IMR-90 (cell line): ENCODE measurements at regions not wholly inside any gene's neighbourhood (a gene's known extent, or its start where the extent isn't known, plus 50 kb on each side); places are given as distances from the start of the nearest gene placed in this dataset.

Experiments used
- ATAC-seq: fragments of 200-7000 bp; cut with Tn5 transposase; 2 replicates; pipeline ENCODE4 v1.9.1; 2020; ENCODE audit warnings: low read depth, mild to moderate bottlenecking, moderate library complexity
- BruUV-seq: library from RNA; stranded (reverse); fragments of 400-500 nt; replicated peaks from 2 replicates; lab custom pipeline; 2021; lab: Mats Ljungman, UMichigan
- CTCF ChIA-PET: fragments of 300-600 bp; formaldehyde crosslinking; extraction: SDS; loops from one replicate; lab custom pipeline; 2021; ENCODE audit warnings: antibody characterized with exemption; lab: Yijun Ruan, JAX
- POLR2A ChIA-PET: fragments of 300-600 bp; sonication (Branson Sonifier 250); formaldehyde crosslinking; loops from one replicate; lab custom pipeline; 2022; ENCODE audit warnings: antibody characterized with exemption; ENCODE audit not compliant: unreplicated experiment; lab: Charles Lee
- DNase-seq: peaks from one replicate; pipeline ENCODE4 v3.0.0; 2013
- H2AFZ ChIP-seq: replicated peaks from 2 replicates; pipeline ENCODE3; 2013; ENCODE audit warnings: low read length, mild to moderate bottlenecking; ENCODE audit not compliant: poor library complexity
- H2AK5ac ChIP-seq: 2 replicates; pipeline ENCODE4 v1.6.1; 2013; ENCODE audit warnings: low read depth, low read length, inconsistent platforms
- H2AK9ac ChIP-seq: replicated peaks from 2 replicates; pipeline ENCODE3; 2013; ENCODE audit warnings: mild to moderate bottlenecking, low read depth, low read length, moderate library complexity; ENCODE audit not compliant: poor library complexity
- H2BK120ac ChIP-seq: 2 replicates; pipeline ENCODE4 v1.6.1; 2013; ENCODE audit warnings: low read depth, low read length, inconsistent platforms
- H2BK15ac ChIP-seq: 3 replicates; pipeline ENCODE4 v1.6.1; 2013; ENCODE audit warnings: low read depth, low read length, inconsistent platforms
- H2BK20ac ChIP-seq: 2 replicates; pipeline ENCODE4 v1.6.1; 2013; ENCODE audit warnings: low read depth, mild to moderate bottlenecking, inconsistent platforms, low read length, moderate library complexity
- H2BK5ac ChIP-seq: 2 replicates; pipeline ENCODE4 v1.6.1; 2013; ENCODE audit warnings: mild to moderate bottlenecking, low read depth, low read length, inconsistent platforms; ENCODE audit not compliant: poor library complexity, severe bottlenecking
- H3K14ac ChIP-seq: replicated peaks from 2 replicates; pipeline ENCODE4 v1.6.1; 2013; ENCODE audit warnings: low read depth, low read length, inconsistent platforms
- H3K18ac ChIP-seq: 2 replicates; pipeline ENCODE4 v1.6.1; 2013; ENCODE audit warnings: low read depth, low read length, control low read depth
- H3K23ac ChIP-seq: 2 replicates; pipeline ENCODE4 v1.6.1; 2013; ENCODE audit warnings: low read depth, low read length, inconsistent platforms
- H3K27ac ChIP-seq: 2 replicates; pipeline ENCODE4 v1.5.1; 2013; ENCODE audit warnings: mild to moderate bottlenecking, control low read depth, low read length; ENCODE audit not compliant: insufficient read depth
- H3K27me3 ChIP-seq: 2 replicates; pipeline ENCODE4 v1.6.1; 2013; ENCODE audit warnings: low read length; ENCODE audit not compliant: control insufficient read depth, insufficient read depth
- H3K36me3 ChIP-seq: 2 replicates; pipeline ENCODE4 v1.6.1; 2013; ENCODE audit warnings: low read length, mixed read lengths; ENCODE audit not compliant: control insufficient read depth, insufficient read depth
- H3K4ac ChIP-seq: 2 replicates; pipeline ENCODE4 v1.6.1; 2013; ENCODE audit warnings: low read depth, low read length, inconsistent platforms
- H3K4me1 ChIP-seq: 2 replicates; pipeline ENCODE4 v1.6.1; 2013; ENCODE audit warnings: low read length, mixed read lengths; ENCODE audit not compliant: control insufficient read depth, insufficient read depth
- H3K4me2 ChIP-seq: 2 replicates; pipeline ENCODE4 v1.6.1; 2013; ENCODE audit warnings: low read depth, mild to moderate bottlenecking, control low read depth, low read length, moderate library complexity
- H3K4me3 ChIP-seq: 2 replicates; pipeline ENCODE4 v1.5.1; 2013; ENCODE audit warnings: low read depth, mild to moderate bottlenecking, control low read depth, low read length, moderate library complexity; ENCODE audit not compliant: insufficient read depth
- H3K56ac ChIP-seq: 2 replicates; pipeline ENCODE4 v1.6.1; 2013; ENCODE audit warnings: low read length, inconsistent platforms; ENCODE audit not compliant: insufficient read depth; ENCODE audit errors: extremely low read depth
- H3K79me1 ChIP-seq, 2 experiments: 2 replicates each; pipeline ENCODE4 v1.6.1; 2013; ENCODE audit warnings: low read length in 2 of 2, inconsistent platforms in 1 of 2, low read depth in 1 of 2
- H3K9ac ChIP-seq: 2 replicates; pipeline ENCODE4 v1.6.1; 2013; ENCODE audit warnings: low read depth, low read length, control low read depth
- H3K9me1 ChIP-seq: 2 replicates; pipeline ENCODE4 v1.6.1; 2013; ENCODE audit warnings: low read length, inconsistent platforms; ENCODE audit not compliant: insufficient read depth
- H3K9me3 ChIP-seq: 2 replicates; pipeline ENCODE4 v1.6.1; 2013; ENCODE audit warnings: low read length; ENCODE audit not compliant: control insufficient read depth, insufficient read depth
- H4K20me1 ChIP-seq: 2 replicates; pipeline ENCODE4 v1.6.1; 2013; ENCODE audit warnings: low read length, inconsistent platforms; ENCODE audit not compliant: insufficient read depth
- H4K5ac ChIP-seq: 2 replicates; pipeline ENCODE4 v1.6.1; 2013; ENCODE audit warnings: mild to moderate bottlenecking, low read depth, low read length, control low read depth
- H4K8ac ChIP-seq, 2 experiments: 2 replicates each; pipeline ENCODE4 v1.6.1; 2013; ENCODE audit warnings: low read depth in 2 of 2, low read length in 2 of 2, control low read depth in 1 of 2, inconsistent platforms in 1 of 2
- H4K91ac ChIP-seq: 2 replicates; pipeline ENCODE4 v1.6.1; 2013; ENCODE audit warnings: low read depth, low read length, inconsistent platforms; ENCODE audit not compliant: insufficient read depth
- BHLHE40 ChIP-seq: fragments of 150-350 bp; IDR thresholded peaks from 2 replicates; pipeline ENCODE4 v1.6.1; 2016; ENCODE audit warnings: mild to moderate bottlenecking, low read depth, low read length
- CEBPB ChIP-seq: IDR thresholded peaks from 2 replicates; pipeline ENCODE4 v1.6.1; 2012; ENCODE audit warnings: low read depth, low read length, improper control_type of control experiment
- FOS ChIP-seq: fragments of 150-350 bp; IDR thresholded peaks from 2 replicates; pipeline ENCODE4 v1.6.1; 2016; ENCODE audit warnings: low read depth, low read length
- MAFK ChIP-seq: IDR thresholded peaks from 2 replicates; pipeline ENCODE4 v1.6.1; 2012; ENCODE audit warnings: low read depth, low read length, improper control_type of control experiment
- MAZ ChIP-seq: IDR thresholded peaks from 2 replicates; pipeline ENCODE4 v1.6.1; 2012; ENCODE audit warnings: low read depth, mild to moderate bottlenecking, low read length, improper control_type of control experiment, moderate library complexity, borderline replicate concordance
- NFE2L2 ChIP-seq: fragments of 150-350 bp; IDR thresholded peaks from 2 replicates; pipeline ENCODE4 v1.6.1; 2016; ENCODE audit warnings: low read depth, mild to moderate bottlenecking, low read length
- RAD21 ChIP-seq: IDR thresholded peaks from 2 replicates; pipeline ENCODE4 v1.6.1; 2012; ENCODE audit warnings: low read length, improper control_type of control experiment
- SMC3 ChIP-seq: fragments of 150-350 bp; IDR thresholded peaks from 2 replicates; pipeline ENCODE4 v1.6.1; 2016; ENCODE audit warnings: low read depth, mild to moderate bottlenecking, antibody characterized with exemption, low read length, moderate library complexity
- WGBS, 2 experiments: methylation state at CpG; one replicate each; pipeline versions ENCODE4 v1.1.5 to v1.1.7; 2013; ENCODE audit warnings: missing lambda C conversion rate in 2 of 2; ENCODE audit not compliant: insufficient read length in 1 of 2; ENCODE audit errors: extremely low coverage in 2 of 2; 5-methylcytosine and 5-hydroxymethylcytosine counted together
- dilution Hi-C: fragments of 300-500 bp; cut with HindIII; formaldehyde crosslinking; loops from one replicate; pipeline ENCODE4 v1.14.3; 2018; ENCODE audit warnings: low sequenced_read_pairs; ENCODE audit not compliant: unreplicated experiment
- in situ Hi-C: fragments of 300-500 bp; cut with MboI; formaldehyde crosslinking; loops from 3 replicates; pipeline ENCODE4 v1.14.3; 2019; ENCODE audit warnings: low sequenced_read_pairs, inconsistent platforms, mixed read lengths
- intact Hi-C: fragments of 100-400 bp; cut with micrococcal nuclease; formaldehyde crosslinking; loops from 2 replicates; pipeline ENCODE4 v1.10.0; 2022
- TF ChIP-seq, protein P1 (sequence below): conservative IDR thresholded peaks from 2 replicates; pipeline ENCODE4 v1.5.1; 2012; ENCODE audit warnings: mild to moderate bottlenecking, low read depth, low read length, improper control_type of control experiment
- TF ChIP-seq, protein P2 (sequence below): fragments of 150-350 bp; IDR thresholded peaks from 2 replicates; pipeline ENCODE4 v1.6.1; 2016; ENCODE audit warnings: low read depth, mild to moderate bottlenecking, low read length, moderate library complexity, borderline replicate concordance

DNA sequence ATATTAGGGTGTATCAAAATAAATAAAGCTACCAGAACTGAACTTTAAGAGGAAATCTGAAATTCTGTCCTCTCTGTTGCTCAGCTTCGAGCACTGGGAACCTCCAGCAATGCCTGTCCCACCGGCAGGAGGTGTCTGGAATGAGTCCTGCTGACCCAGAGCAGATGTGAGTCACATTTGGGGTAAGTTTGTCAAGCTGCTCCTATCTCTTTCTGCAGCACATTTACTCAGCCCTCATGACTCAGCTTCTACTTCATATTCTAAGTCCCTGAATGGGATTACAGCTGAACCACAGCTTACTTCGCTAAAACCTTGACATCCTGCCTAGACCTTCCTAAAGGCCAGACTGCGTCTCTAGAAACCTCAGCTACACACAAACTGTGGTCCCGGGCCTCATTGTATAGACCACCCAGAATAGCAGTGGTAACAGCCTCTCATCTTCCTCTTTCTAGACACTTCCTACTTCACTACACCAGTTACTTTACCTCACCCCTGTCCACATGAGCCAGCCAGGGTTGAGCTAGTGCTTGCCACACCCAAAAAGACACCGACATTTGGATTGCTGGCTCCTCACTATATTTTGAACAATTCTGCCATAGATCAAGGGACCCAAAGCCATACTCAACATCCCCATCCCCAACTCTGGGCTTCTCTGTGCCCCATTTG, 109.6 kb upstream of the TMCO5A start:
- no peak overlapping the region for H4K5ac ChIP-seq
- H3K9ac ChIP-seq = no peak overlapping the region
- BruUV-seq = no TSS peak
- dilution Hi-C loops (no loop called here), intact Hi-C loops (loop anchor here (2.0 kb wide), 1 partner anchor 48 kb away; no protein-coding TSS in a partner anchor), in situ Hi-C loops (no loop called here)
- ChIA-PET CTCF (interaction anchor here (0.5 to 1.1 kb wide), 3 partner anchors 9 to 30 kb away, joined by 3 to 5 read pairs (median 3); no protein-coding TSS in a partner anchor), POLR2A (no interaction called here)
- no peak overlapping the region for H3K4me3 ChIP-seq
- peak; percentile 48; the same call in 1 of the 2 replicates for TF ChIP-seq CEBPB
- TF ChIP-seq SMC3 = 0 out of 2 replicates have a peak, but pooled peaks have one; percentile 7
- TF ChIP-seq MAFK = peak; percentile 65
- peak; percentile 40; the same call in 1 of the 2 replicates for TF ChIP-seq RAD21
- peak; percentile 64; the same call in 1 of the 2 replicates for TF ChIP-seq NFE2L2
- TF ChIP-seq, protein P1, sequence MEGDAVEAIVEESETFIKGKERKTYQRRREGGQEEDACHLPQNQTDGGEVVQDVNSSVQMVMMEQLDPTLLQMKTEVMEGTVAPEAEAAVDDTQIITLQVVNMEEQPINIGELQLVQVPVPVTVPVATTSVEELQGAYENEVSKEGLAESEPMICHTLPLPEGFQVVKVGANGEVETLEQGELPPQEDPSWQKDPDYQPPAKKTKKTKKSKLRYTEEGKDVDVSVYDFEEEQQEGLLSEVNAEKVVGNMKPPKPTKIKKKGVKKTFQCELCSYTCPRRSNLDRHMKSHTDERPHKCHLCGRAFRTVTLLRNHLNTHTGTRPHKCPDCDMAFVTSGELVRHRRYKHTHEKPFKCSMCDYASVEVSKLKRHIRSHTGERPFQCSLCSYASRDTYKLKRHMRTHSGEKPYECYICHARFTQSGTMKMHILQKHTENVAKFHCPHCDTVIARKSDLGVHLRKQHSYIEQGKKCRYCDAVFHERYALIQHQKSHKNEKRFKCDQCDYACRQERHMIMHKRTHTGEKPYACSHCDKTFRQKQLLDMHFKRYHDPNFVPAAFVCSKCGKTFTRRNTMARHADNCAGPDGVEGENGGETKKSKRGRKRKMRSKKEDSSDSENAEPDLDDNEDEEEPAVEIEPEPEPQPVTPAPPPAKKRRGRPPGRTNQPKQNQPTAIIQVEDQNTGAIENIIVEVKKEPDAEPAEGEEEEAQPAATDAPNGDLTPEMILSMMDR = peak; percentile 35
- TF ChIP-seq, protein P2, sequence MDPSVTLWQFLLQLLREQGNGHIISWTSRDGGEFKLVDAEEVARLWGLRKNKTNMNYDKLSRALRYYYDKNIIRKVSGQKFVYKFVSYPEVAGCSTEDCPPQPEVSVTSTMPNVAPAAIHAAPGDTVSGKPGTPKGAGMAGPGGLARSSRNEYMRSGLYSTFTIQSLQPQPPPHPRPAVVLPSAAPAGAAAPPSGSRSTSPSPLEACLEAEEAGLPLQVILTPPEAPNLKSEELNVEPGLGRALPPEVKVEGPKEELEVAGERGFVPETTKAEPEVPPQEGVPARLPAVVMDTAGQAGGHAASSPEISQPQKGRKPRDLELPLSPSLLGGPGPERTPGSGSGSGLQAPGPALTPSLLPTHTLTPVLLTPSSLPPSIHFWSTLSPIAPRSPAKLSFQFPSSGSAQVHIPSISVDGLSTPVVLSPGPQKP = no peak
- peak; percentile 91 for TF ChIP-seq FOS
- TF ChIP-seq MAZ = no peak
- TF ChIP-seq BHLHE40 = 0 out of 2 replicates have a peak, but pooled peaks have one; percentile 24
- H2BK15ac ChIP-seq = peak overlapping the region; percentile 41; the same call in 2 of the 3 replicates
- H2BK20ac ChIP-seq = peak overlapping the region; percentile 78
- H2BK120ac ChIP-seq = peak overlapping the region; percentile 79
- peak overlapping the region; percentile 73 for H2AFZ ChIP-seq
- H3K14ac ChIP-seq = peak overlapping the region; percentile 43
- no peaks in the 10 kb centered on the region for H3K36me3 ChIP-seq
- H3K4me2 ChIP-seq = peak overlapping the region; percentile 18; the same call in 1 of the 2 replicates
- peaks cover 6% of the 10 kb centered on the region for H3K4me1 ChIP-seq
- no peaks in the 10 kb centered on the region for H3K9me3 ChIP-seq
- H3K23ac ChIP-seq = peak overlapping the region; percentile 56; the same call in 1 of the 2 replicates
- 0 out of 2 replicates have a peak overlapping the region, but pooled peaks have one; percentile 44 for H3K56ac ChIP-seq
- WGBS, 2 experiments = 0% methylated on average over 1 of the region's 6 CpGs; no CpG with 5 or more reads in 1 of the 2 experiments
- H3K18ac ChIP-seq = peak overlapping the region; percentile 5; the same call in 1 of the 2 replicates
- ATAC-seq = peak; percentile 99
- no peaks in the 10 kb centered on the region for H3K9me1 ChIP-seq
- H3K79me1 ChIP-seq = no peaks in the 10 kb centered on the region
- no peaks in the 10 kb centered on the region for H4K20me1 ChIP-seq
- H4K91ac ChIP-seq = peak overlapping the region; percentile 51; the same call in 1 of the 2 replicates
- peak overlapping the region; percentile 32 for H2BK5ac ChIP-seq
- H3K27me3 ChIP-seq = no peaks in the 10 kb centered on the region
- 0 out of 2 replicates have a peak overlapping the region, but pooled peaks have one; percentile 5 for H2AK5ac ChIP-seq
- no peak overlapping the region for H2AK9ac ChIP-seq
- peak overlapping the region; percentile 2 for H3K27ac ChIP-seq
- peak overlapping the region in 1 of 2 experiments; percentile 54; a peak in 1 of 4 replicates for H4K8ac ChIP-seq
- peak; percentile 98 for DNase-seq
- H3K4ac ChIP-seq = peak overlapping the region; percentile 65
